Esophagus squamous epithelium (tissue), 5 donors: ENCODE measurements at regions not wholly inside any gene's neighbourhood (a gene's known extent, or its start where the extent isn't known, plus 50 kb on each side); places are given as distances from the start of the nearest gene placed in this dataset.

Source experiments
- DNase-seq: peaks from one replicate; lab custom pipeline; 2025; lab: John Stamatoyannopoulos, UW
- H3K27ac ChIP-seq, 4 donors: fragments of 200-600 bp; sonication (generic); one replicate each; pipeline ENCODE4 v1.5.1; 2016 to 2019; ENCODE audit warnings: mild to moderate bottlenecking in 1 of 4
- H3K27me3 ChIP-seq, 4 donors: fragments of 200-600 bp; sonication (generic); 1 replicate in 3 of 4; 2 replicates in 1 of 4; pipeline versions ENCODE4 v1.5.1 to v1.6.0; 2017 to 2021; ENCODE audit warnings: antibody characterized with exemption in 1 of 4
- H3K36me3 ChIP-seq, 3 donors: fragments of 200-600 bp; sonication (generic); one replicate each; pipeline ENCODE4 v1.5.1; 2016 to 2019
- H3K4me1 ChIP-seq, 3 donors: fragments of 200-600 bp; sonication (generic); one replicate each; pipeline ENCODE4 v1.5.1; 2017 to 2019
- H3K4me3 ChIP-seq, 4 donors: fragments of 200-600 bp; sonication (generic); 1 replicate in 3 of 4; 2 replicates in 1 of 4; pipeline ENCODE4 v1.5.1; 2016 to 2019; ENCODE audit warnings: mild to moderate bottlenecking in 2 of 4, moderate library complexity in 1 of 4
- H3K9me3 ChIP-seq, 3 donors: fragments of 200-600 bp; sonication (generic); one replicate each; pipeline ENCODE4 v1.5.1; 2016 to 2019
- POLR2A ChIP-seq, 4 donors: fragments of 450-650 bp; IDR thresholded peaks; one replicate each; pipeline ENCODE4 v1.6.1; 2017; ENCODE audit warnings: antibody characterized with exemption in 4 of 4, mild to moderate bottlenecking in 4 of 4, moderate library complexity in 3 of 4
- WGBS, 2 donors: methylation state at CpG; one replicate each; pipeline ENCODE4 v1.1.5; 2018; 5-methylcytosine and 5-hydroxymethylcytosine counted together
- intact Hi-C: fragments of 100-400 bp; cut with DNase I; formaldehyde crosslinking; loops from one replicate; pipeline ENCODE4 v1.15.0; 2022
- TF ChIP-seq, protein P1 (sequence below), 6 experiments: fragments of 450-650 bp in 4 of 6; fragments of 200-600 bp in 2 of 6; sonication (generic) in 2 of 6; IDR thresholded peaks; one replicate each; pipeline ENCODE4 v1.5.1; 2016 to 2019; ENCODE audit warnings: antibody characterized with exemption in 6 of 6, mild to moderate bottlenecking in 4 of 6, moderate library complexity in 4 of 6
- donor health status: DM: yes; HTN: yes; CAD: no.

DNA sequence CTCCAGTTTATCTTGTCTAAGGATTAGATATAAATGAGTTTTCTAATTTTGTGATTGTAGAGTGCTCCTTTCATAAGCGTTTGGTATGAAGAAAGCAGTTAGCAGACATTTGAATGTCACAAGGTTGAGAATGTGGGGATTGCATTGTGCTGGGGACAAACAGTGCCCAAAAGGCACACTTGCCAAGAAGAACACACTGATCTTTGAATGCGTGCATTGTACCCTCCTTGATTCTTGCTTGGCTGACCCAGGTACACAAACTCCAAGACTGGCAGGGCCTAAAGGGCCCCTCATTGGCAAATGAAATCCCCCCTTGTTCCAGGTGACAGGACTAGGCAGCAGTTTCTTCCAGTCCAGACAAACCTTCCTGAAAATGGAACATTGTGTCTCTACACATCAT is 96.9 kb upstream of the LIFR start:
- Histone ChIP-seq H3K4me3 (no peak overlapping the region), H3K27me3 (no peaks in the 10 kb centered on the region), H3K36me3 (no peaks in the 10 kb centered on the region), H3K4me1 (no peaks in the 10 kb centered on the region), H3K27ac (no peak overlapping the region), H3K9me3 (no peaks in the 10 kb centered on the region)
- no peak for DNase-seq
- 78 to 83% methylated on average over 2 of the region's 2 CpGs for whole genome bisulfite sequencing, 2 donors
- intact Hi-C loops, result no loop called here
- no peak for TF ChIP-seq POLR2A (IDR thresholded peaks at IDR 0.05)
- TF ChIP-seq, protein P1, sequence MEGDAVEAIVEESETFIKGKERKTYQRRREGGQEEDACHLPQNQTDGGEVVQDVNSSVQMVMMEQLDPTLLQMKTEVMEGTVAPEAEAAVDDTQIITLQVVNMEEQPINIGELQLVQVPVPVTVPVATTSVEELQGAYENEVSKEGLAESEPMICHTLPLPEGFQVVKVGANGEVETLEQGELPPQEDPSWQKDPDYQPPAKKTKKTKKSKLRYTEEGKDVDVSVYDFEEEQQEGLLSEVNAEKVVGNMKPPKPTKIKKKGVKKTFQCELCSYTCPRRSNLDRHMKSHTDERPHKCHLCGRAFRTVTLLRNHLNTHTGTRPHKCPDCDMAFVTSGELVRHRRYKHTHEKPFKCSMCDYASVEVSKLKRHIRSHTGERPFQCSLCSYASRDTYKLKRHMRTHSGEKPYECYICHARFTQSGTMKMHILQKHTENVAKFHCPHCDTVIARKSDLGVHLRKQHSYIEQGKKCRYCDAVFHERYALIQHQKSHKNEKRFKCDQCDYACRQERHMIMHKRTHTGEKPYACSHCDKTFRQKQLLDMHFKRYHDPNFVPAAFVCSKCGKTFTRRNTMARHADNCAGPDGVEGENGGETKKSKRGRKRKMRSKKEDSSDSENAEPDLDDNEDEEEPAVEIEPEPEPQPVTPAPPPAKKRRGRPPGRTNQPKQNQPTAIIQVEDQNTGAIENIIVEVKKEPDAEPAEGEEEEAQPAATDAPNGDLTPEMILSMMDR (IDR thresholded peaks at IDR 0.05), result no peak

DNA sequence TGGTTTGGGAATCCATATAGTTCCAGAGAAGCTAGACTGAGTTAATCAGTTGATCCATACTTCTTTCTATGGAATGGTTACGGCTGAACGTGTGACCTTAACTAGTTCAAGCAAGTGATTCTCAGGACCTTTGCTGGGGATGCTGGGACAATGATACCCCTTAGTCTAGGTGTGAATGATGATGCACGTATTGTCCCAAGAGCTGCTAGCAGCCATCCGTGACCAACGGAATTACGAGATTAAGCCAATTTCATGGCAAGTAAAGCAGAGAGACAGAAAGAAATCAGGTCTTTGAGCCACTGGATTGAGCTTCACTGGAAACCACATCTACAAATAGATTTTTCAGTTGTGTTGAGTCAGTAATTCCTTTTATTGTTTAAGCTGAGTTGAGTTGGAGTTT is 99.2 kb upstream of the LIFR start:
- Histone ChIP-seq H3K36me3 (no peaks in the 10 kb centered on the region), H3K4me3 (no peak overlapping the region), H3K9me3 (no peaks in the 10 kb centered on the region), H3K27me3 (no peaks in the 10 kb centered on the region), H3K27ac (no peak overlapping the region), H3K4me1 (no peaks in the 10 kb centered on the region)
- no peak for TF ChIP-seq POLR2A (IDR thresholded peaks at IDR 0.05)
- TF ChIP-seq, protein P1 (IDR thresholded peaks at IDR 0.05), result no peak
- 89 to 91% methylated on average over 6 of the region's 6 CpGs for WGBS, 2 donors
- DNase-seq, result no peak
- intact Hi-C loops, result no loop called here

DNA sequence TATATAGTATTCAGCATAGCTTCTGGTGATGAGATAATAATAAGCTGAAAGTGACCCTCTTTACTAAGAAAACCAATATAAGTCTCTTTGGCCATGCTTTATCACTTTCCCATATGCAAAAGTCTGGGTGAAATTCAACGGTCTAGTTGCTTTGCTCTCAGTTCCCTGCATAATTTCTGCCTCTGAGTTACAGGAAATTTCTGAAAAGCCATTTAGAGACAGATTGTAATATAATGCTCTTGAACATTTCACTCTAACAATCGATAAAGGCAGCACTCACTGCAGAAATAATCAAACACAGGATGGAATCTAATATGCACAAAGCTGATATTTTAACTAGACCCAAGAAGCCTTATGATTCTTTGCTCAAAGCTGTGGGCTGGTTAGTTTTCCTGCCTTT is 100.1 kb upstream of the LIFR start:
- 55 to 76% methylated on average over 2 of the region's 2 CpGs for WGBS, 2 donors
- H3K27me3 ChIP-seq, result no peaks in the 10 kb centered on the region
- TF ChIP-seq, protein P1 (IDR thresholded peaks at IDR 0.05), result no peak
- no peak for TF ChIP-seq POLR2A (IDR thresholded peaks at IDR 0.05)

DNA sequence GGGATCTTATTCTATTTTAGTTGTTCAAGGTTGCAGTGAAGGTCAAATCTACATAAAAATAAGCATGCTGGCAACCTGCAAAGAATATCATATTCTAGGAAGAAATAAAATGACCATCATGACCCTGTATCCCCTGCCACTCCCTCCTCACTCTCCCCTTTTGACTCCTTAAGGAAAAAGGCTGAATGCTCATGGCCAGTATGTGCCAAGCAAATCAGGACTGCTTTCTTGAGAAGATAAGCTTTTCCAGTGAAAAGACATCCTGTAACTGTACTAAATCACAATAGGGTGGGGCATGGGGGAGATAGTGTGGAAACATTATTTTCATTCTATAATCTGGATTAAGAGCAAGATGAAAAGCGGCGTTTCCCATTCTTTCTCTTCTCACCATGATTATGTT is 100.6 kb upstream of the LIFR start:
- H3K27ac ChIP-seq, result no peak overlapping the region
- no peaks in the 10 kb centered on the region for H3K4me1 ChIP-seq
- H3K36me3 ChIP-seq, result no peaks in the 10 kb centered on the region
- WGBS, 2 donors, result 84 to 91% methylated on average over 2 of the region's 2 CpGs
- no peaks in the 10 kb centered on the region for H3K27me3 ChIP-seq
- TF ChIP-seq POLR2A (IDR thresholded peaks at IDR 0.05), result no peak
- TF ChIP-seq, protein P1 (IDR thresholded peaks at IDR 0.05), result no peak
- no peaks in the 10 kb centered on the region for H3K9me3 ChIP-seq
- H3K4me3 ChIP-seq, result no peak overlapping the region
- DNase-seq, result no peak
- intact Hi-C loops, result no loop called here

More for the DNA sequence above, 100.1 kb upstream of the LIFR start:
- no peak for DNase-seq
- intact Hi-C loops, result no loop called here
- H3K4me1 ChIP-seq, result no peaks in the 10 kb centered on the region
- no peaks in the 10 kb centered on the region for H3K36me3 ChIP-seq
- H3K27ac ChIP-seq, result no peak overlapping the region
- no peak overlapping the region for H3K4me3 ChIP-seq
- no peaks in the 10 kb centered on the region for H3K9me3 ChIP-seq

DNA sequence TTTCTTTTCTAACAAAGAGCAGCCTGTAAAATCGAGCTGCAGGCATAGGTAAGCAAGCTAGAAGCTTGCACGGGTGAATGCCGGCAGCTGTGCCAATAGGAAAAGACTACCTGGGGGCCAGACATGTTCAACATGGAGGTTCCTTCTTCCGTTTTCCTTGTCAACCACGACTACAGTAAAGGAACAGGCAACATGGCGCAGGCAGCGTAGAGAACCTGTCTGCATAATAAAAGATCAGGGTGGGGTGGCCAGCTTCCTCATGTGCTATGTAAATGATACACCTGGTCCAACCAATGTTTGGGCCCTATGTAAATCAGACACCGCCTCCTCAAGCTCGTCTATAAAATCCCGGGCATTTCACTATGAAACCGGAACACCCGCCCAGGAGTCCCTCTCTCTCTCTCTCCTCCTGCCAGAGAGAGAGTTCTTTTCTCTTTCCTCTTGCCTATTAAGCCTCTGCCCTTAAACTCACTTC is 103.8 kb upstream of the LIFR start:
- DNase-seq, result no peak
- no peaks in the 10 kb centered on the region for H3K36me3 ChIP-seq
- no peak overlapping the region for H3K4me3 ChIP-seq
- TF ChIP-seq, protein P1 (IDR thresholded peaks at IDR 0.05), result no peak
- TF ChIP-seq POLR2A (IDR thresholded peaks at IDR 0.05), result no peak
- 60 to 75% methylated on average over 12 of the region's 12 CpGs for WGBS, 2 donors
- H3K4me1 ChIP-seq, result no peaks in the 10 kb centered on the region
- H3K27ac ChIP-seq, result no peak overlapping the region
- intact Hi-C loops, result no loop called here
- H3K27me3 ChIP-seq, result no peaks in the 10 kb centered on the region
- no peaks in the 10 kb centered on the region for H3K9me3 ChIP-seq
